HepG2 (cell line): ENCODE measurements at regions not wholly inside any gene's neighbourhood (a gene's known extent, or its start where the extent isn't known, plus 50 kb on each side); places are given as distances from the start of the nearest gene placed in this dataset.
A peak's percentile ranks its signal among the peaks of the same experiment; 100 is the strongest.

Experiments used
- ATAD3A ChIP-seq: sonication (generic); formaldehyde crosslinking; IDR thresholded peaks from 2 replicates; pipeline ENCODE4 v1.4.0; 2020; ENCODE audit warnings: missing genetic modification reagents
- ATF7 ChIP-seq, 2 experiments: fragments of 450-650 bp in 1 of 2; sonication (generic) in 1 of 2; formaldehyde crosslinking in 1 of 2; IDR thresholded peaks; 2 replicates each; pipeline versions ENCODE4 v1.4.0 to v1.6.1; 2016 to 2020; ENCODE audit warnings: antibody characterized with exemption in 1 of 2, mild to moderate bottlenecking in 1 of 2, missing genetic modification reagents in 1 of 2
- CCDC6 ChIP-seq: sonication (generic); formaldehyde crosslinking; IDR thresholded peaks from 2 replicates; pipeline ENCODE4 v1.8.1; 2022; ENCODE audit warnings: mild to moderate bottlenecking, missing genetic modification reagents, moderate library complexity
- FOXC1 ChIP-seq: sonication (generic); formaldehyde crosslinking; IDR thresholded peaks from 2 replicates; pipeline ENCODE4 v1.8.0; 2022; ENCODE audit warnings: mild to moderate bottlenecking, missing genetic modification reagents, borderline replicate concordance
- LCORL ChIP-seq, 2 experiments: fragments of 450-650 bp in 1 of 2; sonication (generic) in 1 of 2; formaldehyde crosslinking in 1 of 2; IDR thresholded peaks; 2 replicates each; pipeline versions ENCODE4 v1.5.0 to v1.6.1; 2017 to 2020; ENCODE audit warnings: antibody characterized with exemption in 1 of 2, missing genetic modification reagents in 1 of 2
- NBN ChIP-seq: fragments of 450-650 bp; conservative IDR thresholded peaks from 2 replicates; pipeline ENCODE4 v1.6.1; 2017
- NR3C1 ChIP-seq: sonication (generic); formaldehyde crosslinking; IDR thresholded peaks from 2 replicates; pipeline ENCODE4 v1.4.0; 2020; ENCODE audit warnings: missing genetic modification reagents
- RARA ChIP-seq: IDR thresholded peaks from 2 replicates; pipeline ENCODE4 v1.6.1; 2016; ENCODE audit warnings: missing genetic modification reagents, missing compliant biosample characterization
- TBL1XR1 ChIP-seq: fragments of 150-350 bp; IDR thresholded peaks from 2 replicates; pipeline ENCODE4 v1.6.1; 2014; ENCODE audit warnings: borderline replicate concordance, low read length; ENCODE audit not compliant: partially characterized antibody
- TRIM24 ChIP-seq: sonication (generic); formaldehyde crosslinking; IDR thresholded peaks from 2 replicates; pipeline ENCODE4 v1.8.0; 2022; ENCODE audit warnings: mild to moderate bottlenecking, missing genetic modification reagents
- XRCC5 ChIP-seq: fragments of 200-400 bp; formaldehyde crosslinking; optimal IDR thresholded peaks from 2 replicates; pipeline ENCODE3; 2017; ENCODE audit warnings: mild to moderate bottlenecking, low read length
- ZFY ChIP-seq: sonication (generic); formaldehyde crosslinking; IDR thresholded peaks from 2 replicates; pipeline ENCODE4 v1.4.0; 2020; ENCODE audit warnings: missing genetic modification reagents
- ZNF124 ChIP-seq: sonication (generic); formaldehyde crosslinking; IDR thresholded peaks from 2 replicates; pipeline ENCODE4 v1.4.0; 2020; ENCODE audit warnings: missing genetic modification reagents
- ZNF331 ChIP-seq: sonication (generic); formaldehyde crosslinking; IDR thresholded peaks from 2 replicates; pipeline ENCODE4 v1.4.0; 2020; ENCODE audit warnings: missing genetic modification reagents
- ZNF446 ChIP-seq: sonication (generic); formaldehyde crosslinking; IDR thresholded peaks from 2 replicates; pipeline ENCODE4 v1.5.0; 2020; ENCODE audit warnings: mild to moderate bottlenecking, missing genetic modification reagents
- ZNF598 ChIP-seq: sonication (generic); formaldehyde crosslinking; IDR thresholded peaks from 2 replicates; pipeline ENCODE4 v1.5.1; 2020; ENCODE audit warnings: mild to moderate bottlenecking, missing genetic modification reagents, borderline replicate concordance
- ZNF761 ChIP-seq: sonication (generic); formaldehyde crosslinking; conservative IDR thresholded peaks from 2 replicates; pipeline ENCODE4 v1.4.0; 2020; ENCODE audit warnings: mild to moderate bottlenecking, missing genetic modification reagents
- ZNF766 ChIP-seq: sonication (generic); formaldehyde crosslinking; IDR thresholded peaks from 2 replicates; pipeline ENCODE4 v1.5.0; 2020; ENCODE audit warnings: missing genetic modification reagents, borderline replicate concordance
- ZSCAN29 ChIP-seq: sonication (generic); formaldehyde crosslinking; conservative IDR thresholded peaks from 2 replicates; pipeline ENCODE4 v1.4.0; 2020; ENCODE audit warnings: mild to moderate bottlenecking, missing genetic modification reagents
- TF ChIP-seq, protein P1 (sequence below): sonication (generic); formaldehyde crosslinking; IDR thresholded peaks from 2 replicates; pipeline ENCODE4 v1.5.1; 2020; ENCODE audit warnings: mild to moderate bottlenecking, missing genetic modification reagents, moderate library complexity
- TF ChIP-seq, protein P2 (sequence below): sonication (generic); formaldehyde crosslinking; conservative IDR thresholded peaks from 2 replicates; pipeline ENCODE4 v1.4.0; 2020; ENCODE audit warnings: mild to moderate bottlenecking, missing genetic modification reagents, moderate library complexity
- TF ChIP-seq, protein P3 (sequence below): IDR thresholded peaks from 2 replicates; pipeline ENCODE4 v1.6.1; 2016
- TF ChIP-seq, protein P4 (sequence below): sonication (generic); formaldehyde crosslinking; IDR thresholded peaks from 2 replicates; pipeline ENCODE4 v1.4.0; 2020; ENCODE audit warnings: missing genetic modification reagents

DNA sequence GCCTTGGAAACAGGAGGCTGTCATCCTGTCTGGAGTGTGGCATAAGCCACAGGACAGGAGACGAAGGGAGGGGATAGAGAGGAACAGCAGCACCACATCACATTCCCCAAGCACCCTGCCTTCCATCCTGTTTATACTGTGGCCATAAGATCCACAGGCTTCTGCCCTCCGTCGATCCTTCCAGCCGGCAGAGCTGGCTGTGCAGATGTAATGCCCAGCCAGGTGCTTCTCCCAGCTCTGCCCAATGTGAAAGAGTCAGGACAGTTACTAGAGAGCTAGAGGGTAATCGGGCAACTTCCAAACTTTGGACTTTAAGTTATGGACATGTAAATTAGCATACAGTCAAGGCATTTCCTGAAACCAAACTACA lies 368.4 kb downstream of the SOX9 start (continued):
- TF ChIP-seq ZFY (no peak), XRCC5 (peak; percentile 43), ZNF598 (CRISPR knock-in tag) (0 out of 2 replicates have a peak, but pooled peaks have one; percentile 34), ATF7 (IDR thresholded peaks at IDR 0.05) (no peak), ATF7 (CRISPR knock-in tag; IDR thresholded peaks at IDR 0.05) (0 out of 2 replicates have a peak, but pooled peaks have one; percentile 27), ZNF124 (CRISPR knock-in tag) (0 out of 2 replicates have a peak, but pooled peaks have one; percentile 14), TBL1XR1 (peak; percentile 35), TRIM24 (CRISPR knock-in tag) (no peak), ZSCAN29 (CRISPR knock-in tag) (0 out of 2 replicates have a peak, but pooled peaks have one; percentile 39), ZNF446 (CRISPR knock-in tag) (no peak), ATAD3A (CRISPR knock-in tag) (no peak), ZNF331 (CRISPR knock-in tag) (peak; percentile 64; the same call in 1 of the 2 replicates), ZNF766 (no peak), RARA (peak; percentile 79), LCORL (IDR thresholded peaks at IDR 0.05) (no peak), LCORL (CRISPR knock-in tag; IDR thresholded peaks at IDR 0.05) (no peak), NR3C1 (CRISPR knock-in tag) (no peak), NBN (no peak), CCDC6 (CRISPR knock-in tag) (no peak), FOXC1 (no peak), ZNF761 (CRISPR knock-in tag) (0 out of 2 replicates have a peak, but pooled peaks have one; percentile 33)
- TF ChIP-seq, protein P1, sequence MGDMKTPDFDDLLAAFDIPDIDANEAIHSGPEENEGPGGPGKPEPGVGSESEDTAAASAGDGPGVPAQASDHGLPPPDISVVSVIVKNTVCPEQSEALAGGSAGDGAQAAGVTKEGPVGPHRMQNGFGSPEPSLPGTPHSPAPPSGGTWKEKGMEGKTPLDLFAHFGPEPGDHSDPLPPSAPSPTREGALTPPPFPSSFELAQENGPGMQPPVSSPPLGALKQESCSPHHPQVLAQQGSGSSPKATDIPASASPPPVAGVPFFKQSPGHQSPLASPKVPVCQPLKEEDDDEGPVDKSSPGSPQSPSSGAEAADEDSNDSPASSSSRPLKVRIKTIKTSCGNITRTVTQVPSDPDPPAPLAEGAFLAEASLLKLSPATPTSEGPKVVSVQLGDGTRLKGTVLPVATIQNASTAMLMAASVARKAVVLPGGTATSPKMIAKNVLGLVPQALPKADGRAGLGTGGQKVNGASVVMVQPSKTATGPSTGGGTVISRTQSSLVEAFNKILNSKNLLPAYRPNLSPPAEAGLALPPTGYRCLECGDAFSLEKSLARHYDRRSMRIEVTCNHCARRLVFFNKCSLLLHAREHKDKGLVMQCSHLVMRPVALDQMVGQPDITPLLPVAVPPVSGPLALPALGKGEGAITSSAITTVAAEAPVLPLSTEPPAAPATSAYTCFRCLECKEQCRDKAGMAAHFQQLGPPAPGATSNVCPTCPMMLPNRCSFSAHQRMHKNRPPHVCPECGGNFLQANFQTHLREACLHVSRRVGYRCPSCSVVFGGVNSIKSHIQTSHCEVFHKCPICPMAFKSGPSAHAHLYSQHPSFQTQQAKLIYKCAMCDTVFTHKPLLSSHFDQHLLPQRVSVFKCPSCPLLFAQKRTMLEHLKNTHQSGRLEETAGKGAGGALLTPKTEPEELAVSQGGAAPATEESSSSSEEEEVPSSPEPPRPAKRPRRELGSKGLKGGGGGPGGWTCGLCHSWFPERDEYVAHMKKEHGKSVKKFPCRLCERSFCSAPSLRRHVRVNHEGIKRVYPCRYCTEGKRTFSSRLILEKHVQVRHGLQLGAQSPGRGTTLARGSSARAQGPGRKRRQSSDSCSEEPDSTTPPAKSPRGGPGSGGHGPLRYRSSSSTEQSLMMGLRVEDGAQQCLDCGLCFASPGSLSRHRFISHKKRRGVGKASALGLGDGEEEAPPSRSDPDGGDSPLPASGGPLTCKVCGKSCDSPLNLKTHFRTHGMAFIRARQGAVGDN (CRISPR knock-in tag), result peak; percentile 50
- TF ChIP-seq, protein P2, sequence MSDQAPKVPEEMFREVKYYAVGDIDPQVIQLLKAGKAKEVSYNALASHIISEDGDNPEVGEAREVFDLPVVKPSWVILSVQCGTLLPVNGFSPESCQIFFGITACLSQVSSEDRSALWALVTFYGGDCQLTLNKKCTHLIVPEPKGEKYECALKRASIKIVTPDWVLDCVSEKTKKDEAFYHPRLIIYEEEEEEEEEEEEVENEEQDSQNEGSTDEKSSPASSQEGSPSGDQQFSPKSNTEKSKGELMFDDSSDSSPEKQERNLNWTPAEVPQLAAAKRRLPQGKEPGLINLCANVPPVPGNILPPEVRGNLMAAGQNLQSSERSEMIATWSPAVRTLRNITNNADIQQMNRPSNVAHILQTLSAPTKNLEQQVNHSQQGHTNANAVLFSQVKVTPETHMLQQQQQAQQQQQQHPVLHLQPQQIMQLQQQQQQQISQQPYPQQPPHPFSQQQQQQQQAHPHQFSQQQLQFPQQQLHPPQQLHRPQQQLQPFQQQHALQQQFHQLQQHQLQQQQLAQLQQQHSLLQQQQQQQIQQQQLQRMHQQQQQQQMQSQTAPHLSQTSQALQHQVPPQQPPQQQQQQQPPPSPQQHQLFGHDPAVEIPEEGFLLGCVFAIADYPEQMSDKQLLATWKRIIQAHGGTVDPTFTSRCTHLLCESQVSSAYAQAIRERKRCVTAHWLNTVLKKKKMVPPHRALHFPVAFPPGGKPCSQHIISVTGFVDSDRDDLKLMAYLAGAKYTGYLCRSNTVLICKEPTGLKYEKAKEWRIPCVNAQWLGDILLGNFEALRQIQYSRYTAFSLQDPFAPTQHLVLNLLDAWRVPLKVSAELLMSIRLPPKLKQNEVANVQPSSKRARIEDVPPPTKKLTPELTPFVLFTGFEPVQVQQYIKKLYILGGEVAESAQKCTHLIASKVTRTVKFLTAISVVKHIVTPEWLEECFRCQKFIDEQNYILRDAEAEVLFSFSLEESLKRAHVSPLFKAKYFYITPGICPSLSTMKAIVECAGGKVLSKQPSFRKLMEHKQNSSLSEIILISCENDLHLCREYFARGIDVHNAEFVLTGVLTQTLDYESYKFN (CRISPR knock-in tag), result peak; percentile 47
- TF ChIP-seq, protein P3, sequence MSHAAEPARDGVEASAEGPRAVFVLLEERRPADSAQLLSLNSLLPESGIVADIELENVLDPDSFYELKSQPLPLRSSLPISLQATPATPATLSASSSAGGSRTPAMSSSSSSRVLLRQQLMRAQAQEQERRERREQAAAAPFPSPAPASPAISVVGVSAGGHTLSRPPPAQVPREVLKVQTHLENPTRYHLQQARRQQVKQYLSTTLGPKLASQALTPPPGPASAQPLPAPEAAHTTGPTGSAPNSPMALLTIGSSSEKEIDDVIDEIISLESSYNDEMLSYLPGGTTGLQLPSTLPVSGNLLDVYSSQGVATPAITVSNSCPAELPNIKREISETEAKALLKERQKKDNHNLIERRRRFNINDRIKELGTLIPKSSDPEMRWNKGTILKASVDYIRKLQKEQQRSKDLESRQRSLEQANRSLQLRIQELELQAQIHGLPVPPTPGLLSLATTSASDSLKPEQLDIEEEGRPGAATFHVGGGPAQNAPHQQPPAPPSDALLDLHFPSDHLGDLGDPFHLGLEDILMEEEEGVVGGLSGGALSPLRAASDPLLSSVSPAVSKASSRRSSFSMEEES (CRISPR knock-in tag), result no peak
- TF ChIP-seq, protein P4, sequence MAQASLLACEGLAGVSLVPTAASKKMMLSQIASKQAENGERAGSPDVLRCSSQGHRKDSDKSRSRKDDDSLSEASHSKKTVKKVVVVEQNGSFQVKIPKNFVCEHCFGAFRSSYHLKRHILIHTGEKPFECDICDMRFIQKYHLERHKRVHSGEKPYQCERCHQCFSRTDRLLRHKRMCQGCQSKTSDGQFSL (CRISPR knock-in tag), result no peak
